K562 (cell line): ENCODE measurements at regions not wholly inside any gene's neighbourhood (a gene's known extent, or its start where the extent isn't known, plus 50 kb on each side); places are given as distances from the start of the nearest gene placed in this dataset.

Experiments
- ATAC-seq: fragments of 200-7000 bp; cut with Tn5 transposase; 3 replicates; pipeline ENCODE4 v1.9.1; 2020; ENCODE audit warnings: moderate library complexity
- BruUV-seq: library from RNA; stranded (reverse); fragments of 400-500 nt; replicated peaks from 2 replicates; lab custom pipeline; 2021; lab: Mats Ljungman, UMichigan
- CTCF ChIA-PET: fragments of 300-600 bp; formaldehyde crosslinking; extraction: SDS; loops from one replicate; lab custom pipeline; 2021; ENCODE audit warnings: low intra/inter-chr PET ratio; lab: Yijun Ruan, JAX
- POLR2A ChIA-PET: fragments of 300-600, 350-650 bp; sonication (Branson Sonifier 250); formaldehyde crosslinking; extraction: SDS; loops from one replicate; lab custom pipeline; 2021; ENCODE audit warnings: antibody characterized with exemption, inconsistent platforms; lab: Yijun Ruan, JAX
- DNase-seq, 4 experiments: peaks; one replicate each; pipeline versions ENCODE4 v3.0.0 to v3.0.0-alpha.2; 2011 to 2018; ENCODE audit warnings: low spot score in 3 of 4, mixed read lengths in 3 of 4; ENCODE audit errors: extremely low read depth in 1 of 4
- FAIRE-seq: peaks from 2 replicates; lab custom pipeline; 2011; peaks lifted over from hg19 to GRCh38; lab: Jason Lieb, UNC
- H2AFZ ChIP-seq: 2 replicates; pipeline ENCODE4 v1.6.0; 2011; ENCODE audit warnings: low read depth, low read length, control low read depth, inconsistent platforms
- H3K27ac ChIP-seq: fragments of 200-600 bp; 3 replicates; pipeline ENCODE4 v1.8.0; 2011; ENCODE audit warnings: low read depth, mild to moderate bottlenecking, control low read depth, inconsistent platforms, low read length, moderate library complexity, mixed read lengths; ENCODE audit errors: extremely low read depth
- H3K27me3 ChIP-seq, 2 experiments: fragments of 300-600 bp in 1 of 2; 2 replicates in 1 of 2; 3 replicates in 1 of 2; pipeline versions ENCODE4 v1.6.0 to v1.8.0; 2011; ENCODE audit warnings: inconsistent platforms in 2 of 2, low read length in 2 of 2, mild to moderate bottlenecking in 1 of 2, mixed read lengths in 1 of 2, moderate library complexity in 1 of 2; ENCODE audit not compliant: control insufficient read depth in 2 of 2, insufficient read depth in 2 of 2
- H3K36me3 ChIP-seq: fragments of 300-600 bp; 3 replicates; pipeline ENCODE4 v1.8.0; 2011; ENCODE audit warnings: mild to moderate bottlenecking, low read length, inconsistent platforms; ENCODE audit not compliant: control insufficient read depth, insufficient read depth
- H3K4me1 ChIP-seq, 2 experiments: fragments of 200-600 bp in 1 of 2; replicated peaks in 1 of 2; 2 replicates in 1 of 2; 3 replicates in 1 of 2; pipeline versions ENCODE4 v1.5.1 to v1.8.0; 2011; ENCODE audit warnings: inconsistent platforms in 2 of 2, low read length in 2 of 2, mild to moderate bottlenecking in 1 of 2, mixed read lengths in 1 of 2, moderate library complexity in 1 of 2; ENCODE audit not compliant: control insufficient read depth in 2 of 2, insufficient read depth in 2 of 2
- H3K4me2 ChIP-seq: 2 replicates; pipeline ENCODE4 v1.6.1; 2011; ENCODE audit warnings: low read length, control low read depth, inconsistent platforms, mixed read lengths; ENCODE audit not compliant: insufficient read depth
- H3K4me3 ChIP-seq: fragments of 200-600 bp; sonication (generic), shearing (Covaris generic); 2 replicates; pipeline ENCODE4 v1.5.1; 2016; ENCODE audit warnings: control low read depth, inconsistent platforms
- H3K79me2 ChIP-seq: fragments of 200-600 bp; 3 replicates; pipeline ENCODE4 v1.8.0; 2011; ENCODE audit warnings: low read length, inconsistent platforms; ENCODE audit not compliant: control insufficient read depth, insufficient read depth
- H3K9ac ChIP-seq, 2 experiments: 2 replicates each; pipeline versions ENCODE4 v1.6.0 to v1.6.1; 2011; ENCODE audit warnings: low read depth in 2 of 2, low read length in 2 of 2, control low read depth in 1 of 2, inconsistent platforms in 1 of 2, mild to moderate bottlenecking in 1 of 2, mixed read lengths in 1 of 2; ENCODE audit not compliant: insufficient read depth in 1 of 2
- H3K9me1 ChIP-seq: one replicate; pipeline ENCODE4 v1.6.0; 2011; ENCODE audit warnings: inconsistent platforms, mild to moderate bottlenecking, low read length, moderate library complexity; ENCODE audit not compliant: control insufficient read depth, insufficient read depth
- H3K9me3 ChIP-seq: replicated peaks from 2 replicates; pipeline ENCODE4 v1.5.1; 2011; ENCODE audit warnings: low read depth, low read length, inconsistent platforms; ENCODE audit not compliant: control insufficient read depth, insufficient read depth
- H4K20me1 ChIP-seq: replicated peaks from 2 replicates; pipeline ENCODE4 v1.6.1; 2011; ENCODE audit warnings: low read length, inconsistent platforms, mixed read lengths; ENCODE audit not compliant: control insufficient read depth, insufficient read depth
- AFF1 ChIP-seq, 2 experiments: fragments of 450-650 bp; IDR thresholded peaks; 2 replicates each; pipeline ENCODE4 v1.6.1; 2018; ENCODE audit warnings: mild to moderate bottlenecking in 2 of 2, low read depth in 1 of 2; ENCODE audit not compliant: partially characterized antibody in 2 of 2
- NFE2L1 ChIP-seq: fragments of 450-650 bp; IDR thresholded peaks from 2 replicates; pipeline ENCODE4 v1.6.1; 2016; ENCODE audit warnings: missing genetic modification characterization, low read depth, mild to moderate bottlenecking, missing compliant biosample characterization, moderate library complexity, borderline replicate concordance
- TEAD1 ChIP-seq, 2 experiments: fragments of 450-650 bp in 1 of 2; sonication (generic) in 1 of 2; formaldehyde crosslinking; IDR thresholded peaks; 2 replicates each; pipeline versions ENCODE4 v1.4.0 to v1.8.0; 2020 to 2022; ENCODE audit warnings: mild to moderate bottlenecking in 2 of 2, missing genetic modification reagents in 1 of 2
- TRIM28 ChIP-seq: fragments of 450-650 bp; IDR thresholded peaks from 2 replicates; pipeline ENCODE4 v1.6.1; 2017
- ZNF197 ChIP-seq: fragments of 200-800 bp; sonication (Bioruptor generic); IDR thresholded peaks from 2 replicates; pipeline ENCODE4 v1.6.1; 2016; ENCODE audit warnings: low read depth, missing genetic modification characterization, missing compliant biosample characterization
- in situ Hi-C: fragments of 300-500 bp; cut with MboI; formaldehyde crosslinking; loops from 4 replicates; pipeline ENCODE4 v1.15.0; 2018; ENCODE audit warnings: inconsistent platforms, mixed read lengths
- intact Hi-C: fragments of 100-400 bp; cut with micrococcal nuclease; formaldehyde crosslinking; loops from 2 replicates; pipeline ENCODE4 v1.14.2; 2022

GRCh38 chr6:93713974-93714373, 294.6 kb upstream of the EPHA7 start:
- no peak for TF ChIP-seq ZNF197 (CRISPR knock-in tag)
- no peak for TF ChIP-seq AFF1 (IDR thresholded peaks at IDR 0.05; ENCODE audit: low read depth in 1 of 2, partially characterized antibody in 2 of 2)
- TF ChIP-seq TEAD1 (CRISPR knock-in tag; IDR thresholded peaks at IDR 0.05): no peak
- no peak for TF ChIP-seq NFE2L1 (tag)
- no peak for TF ChIP-seq TRIM28
- Histone ChIP-seq H3K9me1 (no peaks in the 10 kb centered on the region), H3K36me3 (no peaks in the 10 kb centered on the region), H2AFZ (no peak overlapping the region), H3K79me2 (no peaks in the 10 kb centered on the region), H3K4me1 (no peaks in the 10 kb centered on the region), H4K20me1 (no peaks in the 10 kb centered on the region), H3K4me2 (no peak overlapping the region), H3K9me3 (peaks cover 2% of the 10 kb centered on the region; the same call in 1 of the 2 replicates), H3K9ac (no peak overlapping the region), H3K4me3 (no peak overlapping the region), H3K27me3 (no peaks in the 10 kb centered on the region), H3K27ac (no peak overlapping the region)
- ATAC-seq (no peak), FAIRE-seq (no peak), DNase-seq (no peak)
- ChIA-PET CTCF (no interaction called here), POLR2A (no interaction called here)
- in situ Hi-C loops (no loop called here), intact Hi-C loops (no loop called here)
- BruUV-seq: no TSS peak
